ENCODE measurements at regions not wholly inside any gene's neighbourhood (a gene's known extent, or its start where the extent isn't known, plus 50 kb on each side); places are given as distances from the start of the nearest gene placed in this dataset.
"Not testable (repeated sequence)": the region's sequence is repeated elsewhere in the genome, so short reads cannot be mapped to it uniquely, and the experiment has no call there.

GRCh38 chr21:28126521-28127174 is 866.0 kb downstream of the LTN1 start:
- no peak for DNase-seq (ENCODE audit: low read depth)

DNA sequence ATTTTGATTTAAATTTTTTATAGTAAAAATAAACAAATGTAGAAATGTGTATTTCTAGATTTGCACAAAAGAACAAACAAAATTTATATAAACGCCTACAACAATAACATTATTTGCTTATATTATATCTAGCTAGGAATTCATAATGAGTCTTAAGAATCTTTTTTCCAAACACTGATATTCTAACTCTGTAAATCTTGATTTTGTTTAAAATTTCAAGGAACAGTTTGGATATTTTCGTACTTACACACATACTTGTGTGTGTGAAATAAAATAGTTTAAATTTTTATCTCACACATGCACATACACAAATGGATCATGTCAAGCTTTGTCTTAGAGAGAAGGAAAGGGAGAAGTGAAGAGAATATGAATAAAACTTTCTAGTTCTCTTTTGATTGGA is 868.1 kb downstream of the LTN1 start:
- no peak for DNase-seq (ENCODE audit: low read depth)

GRCh38 chr21:28118570-28118969 is 874.1 kb downstream of the LTN1 start:
- DNase-seq (ENCODE audit: low read depth), result no peak

DNA sequence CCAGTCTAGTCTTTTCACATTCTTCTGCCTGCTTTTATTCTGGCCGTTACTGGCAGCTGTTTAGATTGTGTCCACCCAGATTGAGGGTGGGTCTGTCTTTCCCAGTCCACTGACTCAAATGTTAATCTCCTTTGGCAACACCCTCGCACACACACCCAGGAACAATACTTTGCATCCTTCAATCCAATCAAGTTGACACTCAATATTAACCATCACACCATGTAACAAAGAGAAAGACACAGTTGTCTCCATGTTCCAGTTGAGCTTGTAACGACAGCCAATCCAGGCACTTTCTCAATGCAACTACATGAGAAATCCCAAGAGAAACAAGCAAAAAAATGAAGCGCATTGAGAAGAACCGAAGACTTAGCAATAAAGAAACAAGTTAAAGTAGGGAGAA is 877.7 kb downstream of the LTN1 start:
- DNase-seq (ENCODE audit: low read depth), result not testable (repeated sequence)

GRCh38 chr21:28113718-28114117 is 879.0 kb downstream of the LTN1 start:
- DNase-seq (ENCODE audit: low read depth), result no peak

DNA sequence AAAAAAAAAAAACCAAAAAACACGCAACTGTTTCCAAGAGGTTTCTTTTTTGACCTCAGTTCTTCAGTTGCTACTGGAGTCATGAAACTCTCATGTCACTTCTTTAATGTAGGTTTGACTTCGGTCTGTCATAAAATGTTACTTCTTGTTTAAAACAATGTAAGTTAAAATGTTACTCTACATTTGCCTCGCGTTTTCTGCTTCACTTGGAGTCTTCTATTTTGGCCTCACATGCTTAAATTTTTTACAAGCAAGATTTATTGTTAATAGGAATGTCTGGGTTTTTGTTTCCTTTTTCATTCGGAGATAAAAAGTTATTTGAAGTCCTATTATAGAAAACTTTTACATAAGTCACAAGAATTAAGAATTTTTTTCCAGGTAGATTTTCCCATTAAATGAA is 880.2 kb downstream of the LTN1 start:
- no peak for DNase-seq (ENCODE audit: low read depth)

DNA sequence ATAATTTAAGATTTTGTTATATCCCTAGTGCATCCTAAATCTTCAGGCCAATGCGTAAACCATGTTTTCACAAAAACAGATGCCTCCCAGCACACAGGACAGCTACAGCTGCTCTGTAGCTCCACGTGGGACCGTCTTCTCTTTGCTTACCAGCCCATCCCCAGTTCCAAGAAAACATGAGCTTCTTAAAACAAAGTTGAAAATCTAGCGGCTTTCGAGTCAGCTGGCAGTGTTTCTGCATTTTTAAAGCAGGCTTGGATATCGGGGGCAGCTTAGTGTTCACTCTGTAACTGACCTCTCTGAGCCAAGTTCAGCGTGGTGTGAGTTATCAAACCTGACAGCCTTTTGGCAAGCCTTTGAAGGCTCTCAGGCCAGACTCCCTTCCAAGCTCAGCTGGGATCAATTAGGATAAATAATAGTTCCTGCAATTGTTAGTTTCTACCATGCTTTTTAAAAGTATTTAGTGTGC is 881.5 kb downstream of the LTN1 start:
- DNase-seq (ENCODE audit: low read depth), result no peak

DNA sequence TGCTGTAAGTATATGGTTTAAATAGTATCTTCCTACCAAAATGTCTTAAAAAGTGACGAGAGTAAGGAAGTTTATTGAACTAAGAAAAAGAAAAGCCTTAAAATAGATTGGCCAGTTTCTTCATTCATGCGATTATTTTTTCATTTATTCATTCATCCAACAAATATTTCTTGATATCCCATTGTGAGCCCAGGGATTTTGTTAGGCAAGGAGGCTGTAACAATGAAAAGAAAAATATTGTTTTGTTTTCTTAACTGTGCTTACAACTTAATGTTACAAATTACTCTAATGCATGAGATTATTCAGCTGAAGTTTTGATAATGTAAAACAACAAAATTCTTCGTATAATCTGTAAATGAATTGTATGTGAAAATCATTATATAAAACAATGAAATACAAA is 882.0 kb downstream of the LTN1 start:
- no peak for DNase-seq (ENCODE audit: low read depth)

DNA sequence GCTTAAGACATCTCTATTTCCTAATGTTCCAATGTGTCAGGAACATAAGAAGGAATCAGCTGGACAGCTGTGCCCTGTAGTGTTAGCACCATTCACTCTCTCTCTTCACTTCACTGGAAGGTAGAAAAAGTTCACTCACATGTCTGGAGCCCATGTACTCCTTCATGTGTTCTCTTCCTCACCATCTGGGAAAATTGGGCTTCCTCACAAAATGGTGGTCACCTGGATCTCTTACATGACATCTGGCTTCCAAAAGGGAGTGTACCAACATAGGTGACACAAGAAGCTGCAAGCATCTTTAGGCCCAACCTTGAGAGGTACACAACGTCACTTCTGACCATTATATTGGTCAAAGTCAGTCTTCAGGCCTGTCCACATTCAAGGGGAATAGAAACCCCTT is 882.6 kb downstream of the LTN1 start:
- DNase-seq (ENCODE audit: low read depth), result no peak

DNA sequence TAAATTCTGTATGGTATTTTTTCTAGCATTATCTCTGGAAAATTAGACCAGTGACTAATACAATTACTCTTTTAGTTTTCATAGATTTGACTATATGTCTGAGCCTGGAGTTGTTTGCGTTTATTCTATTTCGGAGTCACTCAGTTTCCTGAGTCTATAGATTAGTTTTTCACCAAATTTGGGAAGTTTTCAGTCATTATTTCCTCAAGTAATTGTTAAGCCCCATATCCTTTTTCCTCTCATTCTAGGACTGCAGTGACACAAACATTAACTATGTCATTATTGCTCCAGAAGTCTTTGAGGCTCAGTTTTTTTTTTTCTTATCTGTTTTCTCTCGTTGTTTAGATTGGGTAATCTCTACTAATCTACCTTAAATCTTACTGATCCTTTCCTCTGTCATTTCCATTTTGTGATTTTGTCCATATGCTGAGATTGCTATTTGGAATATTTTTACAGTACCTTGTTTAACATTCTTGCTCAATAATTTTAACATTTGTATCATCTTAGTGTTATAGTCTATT is 886.2 kb downstream of the LTN1 start:
- DNase-seq (ENCODE audit: low read depth), result no peak

GRCh38 chr21:28104346-28104745 is 888.3 kb downstream of the LTN1 start:
- no peak for DNase-seq (ENCODE audit: low read depth)

- no peak for DNase-seq (ENCODE audit: low read depth)
These were observed 892.3 kb downstream of the LTN1 start for GRCh38 chr21:28100366-28100765.

GRCh38 chr21:28099001-28099705 is 893.5 kb downstream of the LTN1 start:
- DNase-seq (ENCODE audit: low read depth), result no peak

GRCh38 chr21:28091466-28091865 is 901.2 kb downstream of the LTN1 start:
- no peak for DNase-seq (ENCODE audit: low read depth)

DNA sequence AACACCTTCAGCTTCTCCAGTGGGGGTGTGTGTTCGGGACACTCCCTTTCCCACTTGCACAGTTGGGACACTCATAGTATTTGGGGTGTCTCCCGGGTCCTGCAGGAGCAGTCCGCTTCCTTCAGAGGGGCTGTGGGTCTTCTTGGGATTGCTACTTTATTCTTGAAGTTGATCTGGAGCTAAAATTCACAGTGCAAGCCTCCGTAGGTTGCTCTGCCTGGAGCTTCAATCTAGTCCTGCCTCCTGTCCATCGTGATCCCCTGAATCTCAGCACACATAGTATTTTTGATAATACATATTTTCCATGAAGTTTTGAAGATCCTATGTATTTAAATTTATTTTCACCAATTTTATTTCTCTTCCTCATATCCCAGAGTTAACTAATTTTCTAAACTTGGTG is 902.1 kb downstream of the LTN1 start:
- no peak for DNase-seq (ENCODE audit: low read depth)

DNA sequence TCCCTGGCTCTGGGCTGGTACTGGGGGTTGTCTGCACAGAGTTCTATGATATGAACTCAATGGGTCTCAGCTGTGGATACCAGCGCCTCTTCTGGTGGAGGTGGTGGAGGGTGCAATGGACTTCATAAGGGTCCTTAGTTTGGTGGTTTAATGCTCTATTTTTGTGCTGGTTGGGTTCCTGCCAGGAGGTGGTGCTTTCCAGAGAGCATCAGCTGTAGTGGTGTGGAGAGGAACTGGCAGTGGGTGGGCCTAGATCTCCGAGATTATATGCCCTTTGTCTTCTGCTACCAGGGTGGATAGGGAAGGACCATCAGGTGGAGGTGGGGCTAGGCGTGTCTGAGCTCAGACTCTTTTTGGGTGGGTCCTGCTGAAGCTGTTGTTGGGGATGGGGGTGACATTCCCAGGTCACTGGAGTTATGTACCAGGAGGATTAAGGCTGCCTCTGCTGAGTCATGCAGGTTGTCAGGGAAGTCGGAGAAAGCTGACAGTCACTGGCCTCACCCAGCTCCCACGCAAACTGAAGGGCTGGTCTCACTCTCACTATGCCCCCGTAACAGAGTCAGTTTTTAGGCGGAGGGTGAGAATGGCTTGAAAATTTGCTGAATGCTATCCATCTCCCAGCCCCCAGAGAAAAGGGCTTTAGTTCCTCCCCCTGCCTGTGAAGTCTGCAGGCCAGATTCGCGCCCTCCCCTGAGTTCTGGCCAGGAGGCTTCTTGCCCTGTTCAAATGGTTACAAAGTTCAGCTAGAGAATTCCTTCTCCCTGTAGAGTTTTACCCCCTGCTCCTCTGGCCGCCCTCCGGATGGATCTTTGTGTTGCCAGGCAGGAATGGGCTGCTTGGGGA is 902.9 kb downstream of the LTN1 start:
- no peak for DNase-seq (ENCODE audit: low read depth)

- no peak for DNase-seq (ENCODE audit: low read depth)
These were observed 905.7 kb downstream of the LTN1 start for GRCh38 chr21:28086861-28087581.

GRCh38 chr21:28084951-28085350 is 907.7 kb downstream of the LTN1 start:
- DNase-seq (ENCODE audit: low read depth), result no peak

- DNase-seq (ENCODE audit: low read depth), result no peak
These were observed 909.3 kb downstream of the LTN1 start for GRCh38 chr21:28083350-28083749.

DNA sequence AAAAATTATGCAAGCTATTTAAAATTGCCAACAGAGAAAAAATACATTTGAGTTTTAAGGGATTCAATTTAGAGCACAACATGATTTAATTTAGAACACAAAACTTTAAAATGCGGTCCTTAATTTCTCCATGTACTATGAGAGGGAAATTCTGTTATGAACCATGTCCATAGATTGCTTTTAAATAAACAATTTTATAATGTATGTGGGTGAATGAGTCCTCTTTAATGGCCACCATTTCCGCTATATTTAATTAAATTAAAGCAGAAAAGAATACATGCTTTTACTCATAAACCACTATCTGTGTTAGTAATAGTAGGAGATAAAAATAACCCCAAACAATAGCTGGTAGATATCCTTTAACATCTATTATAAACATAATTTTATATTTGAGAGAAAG is 914.6 kb downstream of the LTN1 start:
- no peak for DNase-seq (ENCODE audit: low read depth)

DNA sequence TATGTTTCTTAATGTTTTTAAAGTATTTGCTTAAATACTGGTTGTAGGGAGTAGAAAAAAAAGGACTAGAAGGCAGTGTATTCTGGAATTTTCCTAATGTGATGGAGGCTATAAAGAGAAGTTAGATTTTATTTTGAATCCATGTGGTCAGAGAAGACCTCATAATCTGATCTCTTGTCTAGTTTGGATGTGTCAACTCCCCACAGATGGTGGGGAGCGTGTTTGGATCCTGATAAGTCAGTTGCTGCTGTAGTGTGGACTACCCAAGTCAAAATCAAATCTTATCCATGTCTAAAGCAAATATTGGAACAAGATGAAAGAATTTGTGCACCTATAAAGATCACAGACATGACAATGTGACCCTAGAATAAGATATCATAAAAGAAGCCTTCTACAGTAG is 918.0 kb downstream of the LTN1 start:
- DNase-seq (ENCODE audit: low read depth), result no peak

DNA sequence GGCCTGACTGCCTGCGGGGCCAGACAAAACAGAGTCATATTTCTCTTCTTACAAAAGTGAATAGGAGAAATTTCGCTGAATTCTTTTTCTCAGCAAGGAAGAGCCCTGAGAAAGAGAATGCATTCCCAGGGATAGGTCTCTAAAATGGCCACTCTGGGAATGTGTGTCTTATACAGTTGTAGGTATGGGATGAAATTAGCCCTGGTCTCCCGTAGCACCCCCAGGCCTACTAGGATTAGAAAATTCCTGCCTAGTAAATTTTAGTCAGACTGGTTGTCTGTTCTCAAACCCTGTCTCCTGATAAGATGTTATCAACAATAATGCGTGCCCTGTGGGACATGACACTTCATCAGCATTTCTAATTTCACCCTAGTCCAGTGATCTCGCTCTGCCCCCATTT is 920.1 kb downstream of the LTN1 start:
- no peak for DNase-seq (ENCODE audit: low read depth)

All from activated T-helper 1 cell treated with Interleukin-2 at 50 U/mL for 16 hours (primary cell).